GM12892 (cell line): ENCODE measurements at regions not wholly inside any gene's neighbourhood (a gene's known extent, or its start where the extent isn't known, plus 50 kb on each side); places are given as distances from the start of the nearest gene placed in this dataset.

Experiments used
- POLR2A ChIP-seq: IDR thresholded peaks from 2 replicates; pipeline ENCODE4 v1.6.1; 2011; ENCODE audit warnings: low read depth, low read length, control low read depth
- POLR2AphosphoS5 ChIP-seq: IDR thresholded peaks from 2 replicates; pipeline ENCODE4 v1.6.1; 2011; ENCODE audit warnings: low read depth, low read length, control low read depth
- TAF1 ChIP-seq: IDR thresholded peaks from 2 replicates; pipeline ENCODE4 v1.6.1; 2011; ENCODE audit warnings: low read depth, mild to moderate bottlenecking, control low read depth, low read length, borderline replicate concordance

- TF ChIP-seq POLR2A (no peak), TAF1 (no peak), POLR2AphosphoS5 (no peak)
These were observed 80.6 kb upstream of the MEGF10 start for GRCh38 chr5:127210042-127210441.
